Testis (tissue), 2 donors: ENCODE measurements at regions not wholly inside any gene's neighbourhood (a gene's known extent, or its start where the extent isn't known, plus 50 kb on each side); places are given as distances from the start of the nearest gene placed in this dataset.

Source experiments
- DNase-seq: peaks from one replicate; pipeline ENCODE4 v3.0.0-alpha.2; 2019
- H3K27ac ChIP-seq, 2 donors: fragments of 200-600 bp; sonication (generic); one replicate each; pipeline ENCODE4 v1.5.1; 2019
- H3K27me3 ChIP-seq: fragments of 200-600 bp; sonication (generic); one replicate; pipeline ENCODE4 v1.5.1; 2019
- H3K36me3 ChIP-seq: fragments of 200-600 bp; sonication (generic); one replicate; pipeline ENCODE4 v1.5.1; 2017; ENCODE audit warnings: low read depth; ENCODE audit errors: missing control alignments
- H3K4me1 ChIP-seq: fragments of 200-600 bp; sonication (generic); one replicate; pipeline ENCODE4 v1.5.1; 2019
- H3K4me3 ChIP-seq, 2 donors: fragments of 200-600 bp; sonication (generic); one replicate each; pipeline ENCODE4 v1.5.1; 2017 to 2019
- H3K9me3 ChIP-seq: fragments of 200-600 bp; sonication (generic); one replicate; pipeline ENCODE4 v1.5.1; 2017
- CTCF ChIP-seq, 3 experiments: fragments of 450-650 bp in 2 of 3; fragments of 200-600 bp in 1 of 3; sonication (generic) in 1 of 3; IDR thresholded peaks; one replicate each; pipeline ENCODE4 v1.5.1; 2016 to 2019; ENCODE audit warnings: antibody characterized with exemption in 3 of 3, mild to moderate bottlenecking in 2 of 3, moderate library complexity in 1 of 3
- POLR2A ChIP-seq: fragments of 450-650 bp; IDR thresholded peaks from one replicate; pipeline ENCODE4 v1.6.1; 2017; ENCODE audit warnings: antibody characterized with exemption, mild to moderate bottlenecking, moderate library complexity
- WGBS, 2 donors: methylation state at CpG; one replicate each; pipeline ENCODE4 v1.1.5; 2018; 5-methylcytosine and 5-hydroxymethylcytosine counted together
- intact Hi-C: fragments of 100-400 bp; cut with DNase I; formaldehyde crosslinking; loops from one replicate; pipeline ENCODE4 v1.15.1; 2023; ENCODE audit warnings: low total_unique reads

GRCh38 chr7:136502162-136502561 lies 366.3 kb upstream of the CHRM2 start:
- 76 to 80% methylated on average over 1 of the region's 1 CpG for WGBS, 2 donors
- Histone ChIP-seq H3K36me3 (no peaks in the 10 kb centered on the region), H3K27me3 (no peaks in the 10 kb centered on the region)

GRCh38 chr7:136501151-136501550 lies 367.3 kb upstream of the CHRM2 start:
- no peak for DNase-seq
- Histone ChIP-seq H3K9me3 (no peaks in the 10 kb centered on the region), H3K27me3 (no peaks in the 10 kb centered on the region), H3K4me3 (no peak overlapping the region), H3K36me3 (no peaks in the 10 kb centered on the region), H3K27ac (no peak overlapping the region), H3K4me1 (no peaks in the 10 kb centered on the region)
- intact Hi-C loops: no loop called here
- 90 to 94% methylated on average over 3 of the region's 3 CpGs for WGBS, 2 donors
- TF ChIP-seq CTCF (IDR thresholded peaks at IDR 0.05) (no peak), POLR2A (no peak)

More at GRCh38 chr7:136502162-136502561, 366.3 kb upstream of the CHRM2 start:
- H3K27ac ChIP-seq: no peak overlapping the region
- TF ChIP-seq POLR2A: no peak
- TF ChIP-seq CTCF (IDR thresholded peaks at IDR 0.05): no peak
- no peaks in the 10 kb centered on the region for H3K9me3 ChIP-seq
- intact Hi-C loops: no loop called here
- no peaks in the 10 kb centered on the region for H3K4me1 ChIP-seq
- DNase-seq: no peak
- no peak overlapping the region for H3K4me3 ChIP-seq

- no peak for DNase-seq
- whole genome bisulfite sequencing, 2 donors: 67 to 78% methylated on average over 2 of the region's 2 CpGs
- intact Hi-C loops: no loop called here
Measured at GRCh38 chr7:136496551-136496950, 371.9 kb upstream of the CHRM2 start.

GRCh38 chr7:136495081-136495480 lies 373.4 kb upstream of the CHRM2 start:
- Histone ChIP-seq H3K4me1 (no peaks in the 10 kb centered on the region), H3K27ac (no peak overlapping the region), H3K4me3 (no peak overlapping the region), H3K9me3 (no peaks in the 10 kb centered on the region), H3K36me3 (no peaks in the 10 kb centered on the region), H3K27me3 (no peaks in the 10 kb centered on the region)
- intact Hi-C loops: no loop called here
- WGBS, 2 donors: 79 to 100% methylated on average over 1 to 4 of the region's 4 CpGs
- DNase-seq: no peak
- no peak for TF ChIP-seq CTCF (IDR thresholded peaks at IDR 0.05)
- TF ChIP-seq POLR2A: no peak

More at GRCh38 chr7:136496551-136496950, 371.9 kb upstream of the CHRM2 start:
- no peaks in the 10 kb centered on the region for H3K27me3 ChIP-seq
- no peak overlapping the region for H3K4me3 ChIP-seq
- no peak overlapping the region for H3K27ac ChIP-seq
- H3K9me3 ChIP-seq: no peaks in the 10 kb centered on the region
- no peaks in the 10 kb centered on the region for H3K4me1 ChIP-seq
- TF ChIP-seq POLR2A: no peak
- TF ChIP-seq CTCF (IDR thresholded peaks at IDR 0.05): no peak
- no peaks in the 10 kb centered on the region for H3K36me3 ChIP-seq

GRCh38 chr7:136492366-136492765 lies 376.1 kb upstream of the CHRM2 start:
- 41 to 45% methylated on average over 4 of the region's 4 CpGs for WGBS, 2 donors
- Histone ChIP-seq H3K27me3 (no peaks in the 10 kb centered on the region), H3K9me3 (no peaks in the 10 kb centered on the region), H3K27ac (no peak overlapping the region), H3K36me3 (no peaks in the 10 kb centered on the region), H3K4me3 (no peak overlapping the region), H3K4me1 (no peaks in the 10 kb centered on the region)
- intact Hi-C loops: no loop called here
- TF ChIP-seq CTCF (IDR thresholded peaks at IDR 0.05): no peak
- TF ChIP-seq POLR2A: no peak
- no peak for DNase-seq
